ENCODE measurements at regions not wholly inside any gene's neighbourhood (a gene's known extent, or its start where the extent isn't known, plus 50 kb on each side); places are given as distances from the start of the nearest gene placed in this dataset.
A peak's percentile ranks its signal among the peaks of the same experiment; 100 is the strongest.

- Histone ChIP-seq H3K36me3 (no peaks in the 10 kb centered on the region), H3K4me3 (replicated peaks in 1 of 3) (no peak overlapping the region), H3K9me3 (no peaks in the 10 kb centered on the region), H3K27ac (no peak overlapping the region), H3K4me1 (peaks cover 2 to 8% of the 10 kb centered on the region in 2 donors), H3K27me3 (no peaks in the 10 kb centered on the region)
- WGBS, 2 donors = 71 to 83% methylated on average over 10 of the region's 10 CpGs
- no peak for DNase-seq
- no peak for TF ChIP-seq POLR2A (IDR thresholded peaks at IDR 0.05)
- intact Hi-C loops (cut with DNase I) = no loop called here
Measured at GRCh38 chr6:157741321-157741947, 81.6 kb upstream of the SNX9 start.

- H3K27ac ChIP-seq = peak overlapping the region in 1 of 3 donors; percentile 0
- no peaks in the 10 kb centered on the region for H3K9me3 ChIP-seq
- no peak for DNase-seq
- no peaks in the 10 kb centered on the region for H3K27me3 ChIP-seq
- H3K4me1 ChIP-seq = peaks cover 8 to 14% of the 10 kb centered on the region in 2 donors
- intact Hi-C loops (cut with DNase I) = no loop called here
- no peaks in the 10 kb centered on the region for H3K36me3 ChIP-seq
- WGBS, 2 donors = 42 to 73% methylated on average over 5 of the region's 5 CpGs
- TF ChIP-seq CTCF (IDR thresholded peaks at IDR 0.05) = no peak
- TF ChIP-seq POLR2A (IDR thresholded peaks at IDR 0.05) = no peak
- H3K4me3 ChIP-seq (replicated peaks in 1 of 3) = no peak overlapping the region
Measured at GRCh38 chr6:157741948-157742556, 81.0 kb upstream of the SNX9 start.

- no peaks in the 10 kb centered on the region for H3K36me3 ChIP-seq
- no peaks in the 10 kb centered on the region for H3K27me3 ChIP-seq
- intact Hi-C loops (cut with DNase I) = no loop called here
- WGBS, 2 donors = 65 to 82% methylated on average over 4 of the region's 4 CpGs
- peaks cover 17 to 18% of the 10 kb centered on the region in 2 donors for H3K4me1 ChIP-seq
- DNase-seq = no peak
- H3K9me3 ChIP-seq = no peaks in the 10 kb centered on the region
- H3K4me3 ChIP-seq (replicated peaks in 1 of 3) = no peak overlapping the region
- no peak for TF ChIP-seq POLR2A (IDR thresholded peaks at IDR 0.05)
- TF ChIP-seq CTCF (IDR thresholded peaks at IDR 0.05) = no peak
- no peak overlapping the region for H3K27ac ChIP-seq
Measured at GRCh38 chr6:157744102-157744601, 78.9 kb upstream of the SNX9 start.

GRCh38 chr6:157746897-157747296, 76.1 kb upstream of the SNX9 start:
- intact Hi-C loops (cut with DNase I) = no loop called here
- Histone ChIP-seq H3K27ac (peak overlapping the region; percentile 60 to 74 (median 62)), H3K36me3 (no peaks in the 10 kb centered on the region), H3K4me3 (replicated peaks in 1 of 3) (no peak overlapping the region), H3K9me3 (peaks cover 3% of the 10 kb centered on the region), H3K4me1 (peaks cover 17 to 18% of the 10 kb centered on the region in 2 donors), H3K27me3 (no peaks in the 10 kb centered on the region)
- no peak for TF ChIP-seq POLR2A (IDR thresholded peaks at IDR 0.05)
- no peak for TF ChIP-seq CTCF (IDR thresholded peaks at IDR 0.05)
- 85 to 92% methylated on average over 8 of the region's 8 CpGs for WGBS, 2 donors
- DNase-seq = peak; percentile 30 to 50

GRCh38 chr6:157747370-157747769, 75.7 kb upstream of the SNX9 start:
- peaks cover 3% of the 10 kb centered on the region for H3K9me3 ChIP-seq
- H3K27me3 ChIP-seq = no peaks in the 10 kb centered on the region
- TF ChIP-seq POLR2A (IDR thresholded peaks at IDR 0.05) = no peak
- TF ChIP-seq CTCF (IDR thresholded peaks at IDR 0.05) = no peak
- DNase-seq = no peak
- intact Hi-C loops (cut with DNase I) = no loop called here
- H3K4me1 ChIP-seq = peaks cover 17% of the 10 kb centered on the region in 2 donors
- 54% methylated on average over 4 of the region's 4 CpGs for WGBS, 2 donors
- no peaks in the 10 kb centered on the region for H3K36me3 ChIP-seq
- H3K27ac ChIP-seq = no peak overlapping the region
- H3K4me3 ChIP-seq (replicated peaks in 1 of 3) = no peak overlapping the region
